IMR-90 (cell line): ENCODE measurements at regions not wholly inside any gene's neighbourhood (a gene's known extent, or its start where the extent isn't known, plus 50 kb on each side); places are given as distances from the start of the nearest gene placed in this dataset.

Experiments
- CEBPB ChIP-seq: IDR thresholded peaks from 2 replicates; pipeline ENCODE4 v1.6.1; 2012; ENCODE audit warnings: low read depth, low read length, improper control_type of control experiment
- CTCF ChIP-seq: conservative IDR thresholded peaks from 2 replicates; pipeline ENCODE4 v1.5.1; 2012; ENCODE audit warnings: mild to moderate bottlenecking, low read depth, low read length, improper control_type of control experiment
- RFX5 ChIP-seq: IDR thresholded peaks from 2 replicates; pipeline ENCODE4 v1.8.0; 2012; ENCODE audit warnings: low read depth, mild to moderate bottlenecking, low read length, moderate library complexity

- TF ChIP-seq CTCF (no peak), RFX5 (no peak), CEBPB (no peak)
These were observed 138.0 kb upstream of the EGLN3 start for GRCh38 chr14:34088914-34089313.
